Brain microvascular endothelial cell (primary cell): ENCODE measurements at regions not wholly inside any gene's neighbourhood (a gene's known extent, or its start where the extent isn't known, plus 50 kb on each side); places are given as distances from the start of the nearest gene placed in this dataset.

ENCODE experiments used
- DNase-seq: peaks from one replicate; pipeline ENCODE4 v3.0.0-alpha.2; 2020
- H3K27ac ChIP-seq: fragments of 250-450 bp; sonication (Bioruptor Pico); 2 replicates; pipeline ENCODE4 v1.5.1; 2020; ENCODE audit warnings: mild to moderate bottlenecking, moderate library complexity
- H3K27me3 ChIP-seq: fragments of 250-450 bp; sonication (Bioruptor Pico); replicated peaks from 2 replicates; pipeline ENCODE4 v1.5.1; 2020; ENCODE audit warnings: mild to moderate bottlenecking
- H3K36me3 ChIP-seq: fragments of 250-450 bp; sonication (Bioruptor Pico); replicated peaks from 2 replicates; pipeline ENCODE4 v1.5.1; 2020; ENCODE audit warnings: mild to moderate bottlenecking
- H3K4me3 ChIP-seq: 2 replicates; pipeline ENCODE4 v1.5.1; 2011; ENCODE audit warnings: low read depth, mild to moderate bottlenecking, control low read depth, low read length, moderate library complexity
- in situ Hi-C: cut with HindIII; loops from 2 replicates; pipeline ENCODE4 v1.10.0; 2017; ENCODE audit warnings: low sequenced_read_pairs, low pct_ligation_motif_present
- TF ChIP-seq, protein P1 (sequence below): IDR thresholded peaks from 2 replicates; pipeline ENCODE4 v1.5.1; 2011; ENCODE audit warnings: low read depth, mild to moderate bottlenecking, moderate library complexity, low read length, control low read depth, inconsistent platforms; ENCODE audit errors: missing control alignments

DNA sequence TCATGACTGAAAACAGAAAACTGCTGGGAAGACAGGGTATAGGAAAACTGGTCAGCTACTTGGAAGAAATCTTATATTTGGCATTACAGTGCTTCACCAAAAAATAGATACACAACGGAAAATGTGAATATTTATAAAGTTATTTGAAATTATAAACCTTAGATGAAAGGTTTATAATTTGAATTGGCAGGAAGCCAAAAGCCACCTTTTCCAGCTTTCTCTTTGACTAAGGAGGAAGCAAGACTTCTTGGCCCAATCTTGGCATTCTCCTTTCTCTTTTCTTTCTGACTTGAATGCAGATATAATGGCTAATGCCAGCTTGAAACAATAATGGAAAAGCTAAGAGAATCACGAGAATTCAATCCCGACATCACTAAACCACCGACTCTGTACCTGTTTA, 196.5 kb upstream of the PIK3C3 start:
- TF ChIP-seq, protein P1, sequence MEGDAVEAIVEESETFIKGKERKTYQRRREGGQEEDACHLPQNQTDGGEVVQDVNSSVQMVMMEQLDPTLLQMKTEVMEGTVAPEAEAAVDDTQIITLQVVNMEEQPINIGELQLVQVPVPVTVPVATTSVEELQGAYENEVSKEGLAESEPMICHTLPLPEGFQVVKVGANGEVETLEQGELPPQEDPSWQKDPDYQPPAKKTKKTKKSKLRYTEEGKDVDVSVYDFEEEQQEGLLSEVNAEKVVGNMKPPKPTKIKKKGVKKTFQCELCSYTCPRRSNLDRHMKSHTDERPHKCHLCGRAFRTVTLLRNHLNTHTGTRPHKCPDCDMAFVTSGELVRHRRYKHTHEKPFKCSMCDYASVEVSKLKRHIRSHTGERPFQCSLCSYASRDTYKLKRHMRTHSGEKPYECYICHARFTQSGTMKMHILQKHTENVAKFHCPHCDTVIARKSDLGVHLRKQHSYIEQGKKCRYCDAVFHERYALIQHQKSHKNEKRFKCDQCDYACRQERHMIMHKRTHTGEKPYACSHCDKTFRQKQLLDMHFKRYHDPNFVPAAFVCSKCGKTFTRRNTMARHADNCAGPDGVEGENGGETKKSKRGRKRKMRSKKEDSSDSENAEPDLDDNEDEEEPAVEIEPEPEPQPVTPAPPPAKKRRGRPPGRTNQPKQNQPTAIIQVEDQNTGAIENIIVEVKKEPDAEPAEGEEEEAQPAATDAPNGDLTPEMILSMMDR = no peak
- no peak overlapping the region for H3K27ac ChIP-seq
- no peaks in the 10 kb centered on the region for H3K27me3 ChIP-seq
- H3K4me3 ChIP-seq = no peak overlapping the region
- in situ Hi-C loops = no loop called here
- no peaks in the 10 kb centered on the region for H3K36me3 ChIP-seq
- DNase-seq = no peak

GRCh38 chr18:41756141-41756540, 198.9 kb upstream of the PIK3C3 start:
- Histone ChIP-seq H3K36me3 (no peaks in the 10 kb centered on the region), H3K27ac (no peak overlapping the region), H3K4me3 (no peak overlapping the region), H3K27me3 (no peaks in the 10 kb centered on the region)
- in situ Hi-C loops = no loop called here
- TF ChIP-seq, protein P1 = no peak
- no peak for DNase-seq

GRCh38 chr18:41754332-41754731, 200.7 kb upstream of the PIK3C3 start:
- H3K36me3 ChIP-seq = no peaks in the 10 kb centered on the region
- in situ Hi-C loops = no loop called here
- no peak for DNase-seq
- TF ChIP-seq, protein P1 = no peak
- H3K4me3 ChIP-seq = no peak overlapping the region
- no peaks in the 10 kb centered on the region for H3K27me3 ChIP-seq
- no peak overlapping the region for H3K27ac ChIP-seq

GRCh38 chr18:41753826-41754225, 201.2 kb upstream of the PIK3C3 start:
- no peak overlapping the region for H3K4me3 ChIP-seq
- H3K27me3 ChIP-seq = no peaks in the 10 kb centered on the region
- in situ Hi-C loops = no loop called here
- no peaks in the 10 kb centered on the region for H3K36me3 ChIP-seq
- DNase-seq = no peak
- H3K27ac ChIP-seq = no peak overlapping the region
- TF ChIP-seq, protein P1 = no peak

DNA sequence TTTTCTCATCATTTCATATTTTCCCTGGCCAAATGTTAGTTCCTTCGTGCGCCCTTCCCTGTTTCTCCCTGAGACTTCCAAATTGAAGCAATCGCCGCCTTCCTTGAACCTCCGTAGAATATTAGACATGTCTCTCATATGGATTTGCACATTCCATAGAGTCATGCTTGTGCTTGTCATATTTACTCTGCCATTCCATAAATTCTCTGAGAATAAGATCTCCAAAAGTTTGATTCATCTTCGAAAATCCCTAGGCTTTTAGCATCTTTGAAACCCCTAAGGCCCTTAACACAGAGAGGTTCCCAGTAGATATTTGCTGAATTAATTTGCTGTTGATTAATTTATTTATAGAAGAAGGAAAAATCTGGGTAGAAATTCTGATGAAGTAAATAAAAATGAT, 202.2 kb upstream of the PIK3C3 start:
- in situ Hi-C loops = no loop called here
- TF ChIP-seq, protein P1 = no peak

GRCh38 chr18:41751652-41752051, 203.4 kb upstream of the PIK3C3 start:
- in situ Hi-C loops = no loop called here
- TF ChIP-seq, protein P1 = no peak
- no peaks in the 10 kb centered on the region for H3K27me3 ChIP-seq
- H3K36me3 ChIP-seq = no peaks in the 10 kb centered on the region
- H3K27ac ChIP-seq = no peak overlapping the region
- H3K4me3 ChIP-seq = no peak overlapping the region
- DNase-seq = no peak

More for the DNA sequence above, 202.2 kb upstream of the PIK3C3 start:
- Histone ChIP-seq H3K4me3 (no peak overlapping the region), H3K27me3 (no peaks in the 10 kb centered on the region), H3K27ac (no peak overlapping the region), H3K36me3 (no peaks in the 10 kb centered on the region)
- DNase-seq = no peak
